Jurkat, Clone E6-1 (cell line): ENCODE measurements at regions not wholly inside any gene's neighbourhood (a gene's known extent, or its start where the extent isn't known, plus 50 kb on each side); places are given as distances from the start of the nearest gene placed in this dataset.
"Not testable (repeated sequence)": the region's sequence is repeated elsewhere in the genome, so short reads cannot be mapped to it uniquely, and the experiment has no call there.

Experiments used
- DNase-seq: peaks from one replicate; pipeline ENCODE4 v3.0.0-alpha.2; 2011; ENCODE audit warnings: low read depth, low spot score
- H3K4me3 ChIP-seq: 2 replicates; pipeline ENCODE4 v1.5.1; 2011; ENCODE audit warnings: mild to moderate bottlenecking, low read length, control low read depth, moderate library complexity

GRCh38 chr6:92485487-92485886, 933.9 kb downstream of the EPHA7 start:
- DNase-seq: no peak
- H3K4me3 ChIP-seq: no peak overlapping the region

GRCh38 chr6:92479831-92480230, 939.5 kb downstream of the EPHA7 start:
- no peak for DNase-seq
- no peak overlapping the region for H3K4me3 ChIP-seq

DNA sequence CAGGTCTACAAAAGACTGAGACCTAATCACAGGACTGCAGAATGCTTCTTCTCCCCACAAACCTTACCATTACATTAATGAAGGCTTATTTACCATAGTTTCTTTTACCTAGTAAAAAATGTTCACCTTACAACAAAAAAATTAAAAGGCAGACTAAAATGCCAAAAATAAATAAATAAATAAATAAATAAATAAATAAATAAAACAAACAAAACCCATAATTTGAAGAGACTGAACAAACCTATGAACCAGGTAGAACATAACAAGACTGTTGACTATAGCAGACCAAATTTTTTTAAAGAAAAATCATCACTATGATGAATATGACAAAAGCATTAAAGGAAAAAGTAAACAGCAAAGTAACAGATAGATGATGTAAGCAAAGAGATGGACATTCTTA, 946.3 kb downstream of the EPHA7 start:
- no peak for DNase-seq
- H3K4me3 ChIP-seq: no peak overlapping the region

DNA sequence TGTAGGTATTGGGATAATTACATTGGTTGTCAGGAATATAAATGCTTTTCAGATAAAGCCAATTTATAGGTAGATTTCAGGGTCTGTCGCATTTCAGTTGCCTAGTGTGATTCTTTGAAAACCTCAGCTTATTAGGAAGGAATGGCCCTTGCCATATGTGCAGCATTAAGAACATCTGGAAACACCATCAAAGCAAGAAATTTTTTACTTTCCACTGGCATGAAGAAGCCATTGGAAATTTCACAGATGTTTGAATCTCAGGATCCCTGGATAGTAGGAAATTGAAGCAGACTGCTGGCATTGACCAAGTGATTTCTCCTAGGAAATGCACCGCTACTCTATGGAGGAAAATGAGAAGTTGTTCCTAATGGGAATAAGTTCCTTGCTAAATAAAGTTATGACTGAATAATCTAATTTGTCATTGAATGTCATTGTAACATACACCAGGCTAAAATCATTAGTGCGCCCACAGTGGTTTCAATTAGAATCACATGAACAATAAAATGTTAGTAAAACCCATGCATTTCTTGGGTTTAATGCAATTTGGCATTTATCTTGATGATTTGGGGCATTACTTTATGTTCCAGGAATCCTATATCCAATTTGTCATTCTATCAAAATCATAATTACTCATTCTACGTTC, 950.1 kb downstream of the EPHA7 start:
- no peak for DNase-seq
- H3K4me3 ChIP-seq: no peak overlapping the region

DNA sequence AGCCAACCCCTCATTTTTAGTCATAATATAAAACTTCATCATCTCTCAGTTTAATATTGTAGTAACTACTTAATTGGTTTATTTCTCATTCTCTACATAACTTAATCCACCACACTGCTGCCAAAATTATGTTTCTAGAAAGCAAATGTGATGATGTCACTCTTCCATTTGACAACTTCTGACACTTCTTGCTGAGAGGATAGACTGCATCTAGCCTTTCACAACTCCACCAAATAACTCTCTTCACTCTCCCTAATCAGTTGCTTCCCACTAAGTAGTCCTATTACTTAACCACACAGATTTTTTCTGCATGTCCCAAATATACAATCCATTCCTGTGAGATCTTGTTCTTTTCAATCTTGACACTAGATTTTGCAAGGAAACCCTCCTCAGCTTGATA, 951.3 kb downstream of the EPHA7 start:
- no peak overlapping the region for H3K4me3 ChIP-seq
- DNase-seq: no peak

- DNase-seq: no peak
- no peak overlapping the region for H3K4me3 ChIP-seq
These were observed 959.2 kb downstream of the EPHA7 start for GRCh38 chr6:92460133-92460532.

DNA sequence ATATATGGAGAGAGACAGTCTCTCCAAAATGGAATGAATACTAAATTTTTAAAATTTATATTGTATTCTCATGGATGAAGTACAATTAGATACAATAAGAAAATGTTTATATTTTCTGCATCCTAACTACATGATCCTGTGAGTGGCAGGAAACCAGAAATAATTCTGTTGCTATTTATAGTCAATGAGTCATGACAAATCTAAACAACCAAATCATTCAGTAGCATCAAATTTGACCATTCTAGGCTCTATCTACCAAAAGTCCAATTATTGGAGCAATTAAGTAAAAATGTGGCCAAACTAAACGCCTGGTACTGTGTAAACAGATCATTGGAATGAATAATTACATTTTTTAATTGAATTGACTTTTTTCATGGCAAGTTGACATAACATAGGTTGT, 959.8 kb downstream of the EPHA7 start:
- no peak overlapping the region for H3K4me3 ChIP-seq
- no peak for DNase-seq

DNA sequence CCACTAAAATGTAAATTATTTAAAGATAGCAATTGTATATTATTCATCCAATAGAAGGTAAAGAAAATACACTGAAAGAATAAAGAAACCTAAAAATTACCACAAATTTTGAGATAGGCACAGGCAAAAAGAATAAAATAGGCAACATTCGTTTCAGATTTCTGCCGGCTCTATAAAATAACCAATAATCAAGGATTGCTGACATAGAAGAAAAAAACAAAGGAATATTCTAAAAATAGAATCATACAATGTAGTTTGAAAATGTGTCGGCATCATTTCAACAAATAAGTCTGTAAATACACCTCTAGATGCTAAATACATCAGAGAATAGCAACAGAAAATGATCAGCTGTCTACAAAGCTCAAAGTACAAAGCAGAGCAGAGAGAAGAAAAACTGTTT, 973.3 kb downstream of the EPHA7 start:
- H3K4me3 ChIP-seq: no peak overlapping the region
- no peak for DNase-seq

DNA sequence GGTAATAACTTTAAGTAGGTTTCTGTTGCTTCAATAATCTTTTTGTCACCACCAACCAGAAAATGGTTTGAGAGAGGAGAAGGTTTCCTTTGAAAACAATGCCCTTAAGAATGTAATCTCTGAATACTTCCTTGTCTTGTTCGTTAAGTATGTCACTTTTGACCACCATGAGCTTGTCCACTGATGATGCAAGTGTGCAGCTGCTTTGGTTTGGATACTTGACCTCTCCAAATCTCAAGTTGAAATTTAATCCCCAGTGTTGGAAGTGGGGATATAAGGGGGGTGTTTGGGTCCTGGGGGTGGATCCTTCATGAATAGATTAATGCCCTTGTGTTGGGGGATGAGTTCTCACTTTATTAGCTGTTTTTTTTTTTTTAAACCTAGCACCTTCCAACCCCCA, 985.4 kb downstream of the EPHA7 start:
- H3K4me3 ChIP-seq: no peak overlapping the region
- DNase-seq: no peak

DNA sequence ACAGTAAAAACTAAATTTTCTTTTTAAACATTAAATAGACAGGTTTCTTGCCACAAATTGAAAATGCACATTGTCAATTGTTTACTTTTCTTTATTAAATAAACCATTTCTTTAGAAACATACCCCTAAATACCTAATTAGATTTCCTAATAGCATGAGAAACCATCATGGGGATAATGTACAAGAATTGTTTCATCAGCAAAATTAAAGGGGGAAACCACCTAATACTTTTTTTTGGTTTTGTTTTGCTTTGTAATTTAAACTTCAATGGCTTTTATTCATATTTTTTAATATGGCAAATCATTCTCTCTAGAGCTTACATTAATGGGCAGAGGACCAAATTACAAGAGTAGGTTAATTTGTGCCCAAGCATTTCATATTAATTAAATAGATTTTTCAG, 987.9 kb downstream of the EPHA7 start:
- no peak overlapping the region for H3K4me3 ChIP-seq
- DNase-seq: no peak

GRCh38 chr6:92428448-92428847, 990.9 kb downstream of the EPHA7 start:
- H3K4me3 ChIP-seq: no peak overlapping the region
- DNase-seq: no peak

GRCh38 chr6:92427453-92427852, 991.9 kb downstream of the EPHA7 start:
- H3K4me3 ChIP-seq: no peak overlapping the region
- no peak for DNase-seq

- peak; percentile 29 for DNase-seq
- no peak overlapping the region for H3K4me3 ChIP-seq
These were observed 1003.7 kb downstream of the EPHA7 start for GRCh38 chr6:92415656-92416055.

GRCh38 chr6:92408350-92408749, 1011.0 kb downstream of the EPHA7 start:
- no peak for DNase-seq
- no peak overlapping the region for H3K4me3 ChIP-seq

GRCh38 chr6:92404281-92404680, 1015.1 kb downstream of the EPHA7 start:
- H3K4me3 ChIP-seq: no peak overlapping the region
- no peak for DNase-seq

GRCh38 chr6:92399911-92400310, 1019.4 kb downstream of the EPHA7 start:
- H3K4me3 ChIP-seq: no peak overlapping the region
- DNase-seq: no peak

- not testable (repeated sequence) for H3K4me3 ChIP-seq, DNase-seq
These were observed 1030.7 kb downstream of the EPHA7 start for GRCh38 chr6:92388706-92389105.

DNA sequence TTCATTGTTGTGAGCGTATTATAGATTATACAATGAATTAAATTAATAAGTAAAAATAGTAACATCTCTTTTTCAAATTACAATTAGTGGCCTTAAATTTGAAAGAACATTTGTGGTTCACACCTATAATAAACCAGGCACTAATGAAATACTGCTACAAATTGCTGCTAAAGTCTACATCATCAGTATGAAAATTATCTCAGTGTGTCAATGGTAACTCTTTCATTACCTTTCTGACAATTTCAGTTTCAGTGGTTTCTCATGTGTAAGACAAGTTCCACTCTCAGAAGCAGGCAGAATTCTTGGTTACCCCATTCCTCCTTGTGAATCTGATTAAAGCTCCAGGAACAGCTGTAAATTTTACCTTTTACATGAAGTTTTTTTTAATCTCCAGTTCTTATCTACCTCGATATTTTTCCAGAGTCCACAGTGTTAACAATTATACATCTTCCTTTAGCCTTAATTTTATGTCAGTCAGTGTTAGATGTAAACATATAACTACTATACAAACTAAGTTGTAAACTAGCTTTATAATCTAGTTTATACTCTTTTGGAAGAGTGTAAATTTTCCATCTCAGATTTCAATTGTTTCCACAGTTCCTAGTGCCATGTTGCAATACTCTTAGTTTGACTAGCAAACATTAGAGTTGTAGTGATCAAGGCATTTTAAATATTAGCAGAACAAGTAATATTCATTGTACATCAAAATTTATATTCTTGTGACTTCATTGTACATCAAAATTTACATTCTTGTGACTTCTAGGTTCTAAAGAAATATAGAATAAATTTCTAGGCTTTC, 1038.4 kb downstream of the EPHA7 start:
- DNase-seq: no peak
- H3K4me3 ChIP-seq: no peak overlapping the region

GRCh38 chr6:92377137-92377536, 1042.2 kb downstream of the EPHA7 start:
- DNase-seq: no peak
- no peak overlapping the region for H3K4me3 ChIP-seq

- no peak overlapping the region for H3K4me3 ChIP-seq
- no peak for DNase-seq
These were observed 1042.7 kb downstream of the EPHA7 start for GRCh38 chr6:92376691-92377090.
